ENCODE measurements at regions not wholly inside any gene's neighbourhood (a gene's known extent, or its start where the extent isn't known, plus 50 kb on each side); places are given as distances from the start of the nearest gene placed in this dataset.

- H3K27me3 ChIP-seq (ENCODE audit: control insufficient read depth, insufficient read depth, low read length) = no peaks in the 10 kb centered on the region
- no peak for TF ChIP-seq CTCF (IDR thresholded peaks at IDR 0.05)
- TF ChIP-seq REST (IDR thresholded peaks at IDR 0.05; ENCODE audit: insufficient read depth in 1 of 2, low read depth in 2 of 2, low read length in 1 of 2) = no peak
- TF ChIP-seq TCF7L2 (IDR thresholded peaks at IDR 0.05; ENCODE audit: low read depth, low read length) = no peak
- no peak for TF ChIP-seq SIN3A (IDR thresholded peaks at IDR 0.05; ENCODE audit: borderline replicate concordance, insufficient read depth, low read depth, low read length)
- TF ChIP-seq POLR2AphosphoS5 (IDR thresholded peaks at IDR 0.05; ENCODE audit: low read depth, low read length) = no peak
- in situ Hi-C loops (cut with HindIII; ENCODE audit: low pct_unique_long_range_greater_than_20kb, low sequenced_read_pairs) = no loop called here
- intact Hi-C loops (cut with micrococcal nuclease; ENCODE audit: unreplicated experiment) = no loop called here
- no peak overlapping the region for H3K4me3 ChIP-seq (ENCODE audit: low read depth in 2 of 2, low read length in 2 of 2)
- BruUV-seq (replicated peaks) = no TSS peak
- no peaks in the 10 kb centered on the region for H3K4me1 ChIP-seq (ENCODE audit: control insufficient read depth, insufficient read depth, low read length)
- DNase-seq (ENCODE audit: low read depth, low spot score) = no peak
- no peak for ATAC-seq
- no peaks in the 10 kb centered on the region for H3K36me3 ChIP-seq (ENCODE audit: control insufficient read depth, insufficient read depth, low read length)
- no peaks in the 10 kb centered on the region for H3K9me3 ChIP-seq (ENCODE audit: control insufficient read depth, insufficient read depth, low read depth, low read length)
- ChIA-PET POLR2A (no interaction called here), CTCF (no interaction called here)
- H3K27ac ChIP-seq (ENCODE audit: low read length) = no peak overlapping the region
Measured at GRCh38 chr10:90396721-90397120, 461.1 kb downstream of the HTR7 start.

DNA sequence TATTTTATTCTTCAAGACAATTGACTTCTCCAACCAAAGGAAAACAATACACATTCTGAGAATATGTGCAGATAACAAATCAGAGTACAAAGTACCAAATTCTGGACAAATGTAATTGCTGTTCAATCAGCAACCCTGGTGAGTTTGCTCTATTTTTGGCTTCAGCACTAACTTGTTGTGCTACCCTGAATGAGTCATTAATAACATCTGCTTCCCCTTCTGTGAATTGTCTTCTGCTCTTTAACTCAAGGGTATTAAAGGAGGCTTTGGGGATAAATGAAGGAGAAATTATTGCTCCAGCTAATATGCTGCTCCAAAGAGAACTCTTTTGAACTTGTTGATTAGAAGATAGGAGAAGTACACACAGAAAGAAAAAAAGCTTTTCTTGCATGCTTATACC lies 459.3 kb downstream of the HTR7 start:
- no peak for DNase-seq (ENCODE audit: low read depth, low spot score)
- H3K27me3 ChIP-seq (ENCODE audit: control insufficient read depth, insufficient read depth, low read length) = no peaks in the 10 kb centered on the region
- BruUV-seq (replicated peaks) = no TSS peak
- no peak overlapping the region for H3K4me3 ChIP-seq (ENCODE audit: low read depth in 2 of 2, low read length in 2 of 2)
- in situ Hi-C loops (cut with HindIII; ENCODE audit: low pct_unique_long_range_greater_than_20kb, low sequenced_read_pairs) = no loop called here
- TF ChIP-seq CTCF (IDR thresholded peaks at IDR 0.05) = no peak
- no peak for TF ChIP-seq REST (IDR thresholded peaks at IDR 0.05; ENCODE audit: insufficient read depth in 1 of 2, low read depth in 2 of 2, low read length in 1 of 2)
- TF ChIP-seq SIN3A (IDR thresholded peaks at IDR 0.05; ENCODE audit: borderline replicate concordance, insufficient read depth, low read depth, low read length) = no peak
- TF ChIP-seq POLR2AphosphoS5 (IDR thresholded peaks at IDR 0.05; ENCODE audit: low read depth, low read length) = no peak
- TF ChIP-seq TCF7L2 (IDR thresholded peaks at IDR 0.05; ENCODE audit: low read depth, low read length) = no peak
- CTCF ChIA-PET = no interaction called here
- no peak overlapping the region for H3K27ac ChIP-seq (ENCODE audit: low read length)
- POLR2A ChIA-PET = interaction anchor here (0.6 kb wide), 1 partner anchor 23 kb away, joined by 3 read pairs; no protein-coding TSS in a partner anchor
- no peak for ATAC-seq
- no peaks in the 10 kb centered on the region for H3K9me3 ChIP-seq (ENCODE audit: control insufficient read depth, insufficient read depth, low read depth, low read length)
- intact Hi-C loops (cut with micrococcal nuclease; ENCODE audit: unreplicated experiment) = no loop called here
- no peaks in the 10 kb centered on the region for H3K4me1 ChIP-seq (ENCODE audit: control insufficient read depth, insufficient read depth, low read length)
- no peaks in the 10 kb centered on the region for H3K36me3 ChIP-seq (ENCODE audit: control insufficient read depth, insufficient read depth, low read length)

All from Panc1 (cell line).